GM12872 (cell line): ENCODE measurements at regions not wholly inside any gene's neighbourhood (a gene's known extent, or its start where the extent isn't known, plus 50 kb on each side); places are given as distances from the start of the nearest gene placed in this dataset.

Experiments
- CTCF ChIP-seq: IDR thresholded peaks from 3 replicates; pipeline ENCODE4 v1.5.1; 2011; ENCODE audit warnings: low read depth, mild to moderate bottlenecking, low read length, moderate library complexity; ENCODE audit not compliant: insufficient read depth

DNA sequence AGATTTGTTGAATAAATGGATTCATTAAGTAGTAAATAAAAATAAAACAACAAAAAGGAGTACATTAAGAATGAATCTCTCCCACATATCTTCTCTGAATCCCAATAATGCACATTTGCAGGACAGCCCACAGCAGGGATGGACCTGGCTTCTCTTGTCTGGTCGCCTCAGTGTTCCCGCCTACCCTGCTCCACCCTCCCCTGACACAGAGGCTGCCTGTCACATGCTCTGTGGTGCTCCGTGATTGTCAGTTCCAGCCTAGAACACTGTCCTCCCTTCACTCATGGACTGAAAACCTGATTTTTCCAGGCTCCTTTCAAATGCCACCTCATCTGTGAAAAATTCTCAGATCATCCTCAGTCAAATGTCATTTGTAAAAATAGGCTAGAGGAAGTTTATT lies 94.5 kb upstream of the GPR12 start:
- TF ChIP-seq CTCF: no peak

DNA sequence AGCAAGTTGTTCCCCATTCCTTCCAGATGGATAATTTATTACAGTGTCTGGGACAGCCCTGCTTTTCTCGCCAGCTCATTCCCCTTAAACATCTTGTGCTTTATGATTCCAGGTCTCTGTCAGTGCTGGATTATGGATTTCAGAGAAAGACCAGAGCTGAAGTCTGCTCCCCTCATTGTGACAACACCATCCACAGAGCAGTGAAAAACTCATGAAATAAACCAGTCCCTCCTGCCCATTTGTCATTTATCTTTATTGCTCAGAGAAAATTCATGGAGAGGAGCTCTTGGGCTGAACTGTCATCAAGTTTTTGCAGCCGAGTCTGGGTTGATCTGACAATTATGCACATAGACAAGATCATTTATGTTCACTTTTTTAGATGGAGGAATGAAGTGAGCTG lies 92.7 kb upstream of the GPR12 start:
- TF ChIP-seq CTCF: no peak

- no peak for TF ChIP-seq CTCF
Measured at GRCh38 chr13:26847281-26847680, 86.7 kb upstream of the GPR12 start.

DNA sequence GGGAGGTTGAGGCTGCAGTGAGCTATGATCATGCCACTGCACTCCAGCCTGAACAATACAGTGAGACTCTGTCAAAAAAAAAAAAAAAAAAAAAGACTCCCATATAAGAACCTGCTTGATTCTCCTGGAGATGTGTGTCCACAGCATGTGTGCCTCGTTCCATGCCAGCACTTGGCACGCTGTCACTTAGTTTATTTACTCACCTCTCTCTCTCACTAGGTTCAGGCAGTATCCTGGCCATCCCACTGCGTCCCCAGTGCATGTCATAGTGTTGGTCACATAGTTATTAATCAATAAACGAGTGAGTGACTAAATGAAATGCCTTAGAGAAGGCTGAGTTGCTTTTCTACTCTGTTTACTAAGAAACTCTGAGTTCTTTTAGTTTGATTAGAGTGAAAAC lies 79.1 kb upstream of the GPR12 start:
- TF ChIP-seq CTCF: no peak

GRCh38 chr13:26838821-26839220 lies 78.2 kb upstream of the GPR12 start:
- no peak for TF ChIP-seq CTCF

DNA sequence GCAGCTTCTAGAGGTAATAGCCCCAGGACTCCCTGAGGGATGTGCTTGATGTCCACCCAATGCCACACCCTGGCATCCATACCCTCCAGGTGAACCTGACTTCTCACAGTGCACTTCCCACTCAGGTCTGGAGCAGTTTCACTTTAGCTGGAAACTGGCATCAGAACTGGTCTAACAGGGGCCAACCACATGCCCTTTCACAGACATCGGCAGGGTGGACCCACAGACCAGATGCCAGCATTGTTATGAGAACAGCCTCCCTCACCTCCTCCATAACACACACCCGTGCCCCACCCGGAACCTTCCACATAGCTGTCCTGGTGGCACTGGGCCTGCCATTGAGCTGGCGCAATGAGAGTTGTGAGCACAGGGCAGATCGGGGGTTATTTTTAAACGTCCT lies 77.4 kb upstream of the GPR12 start:
- TF ChIP-seq CTCF: no peak

GRCh38 chr13:26837102-26837501 lies 76.5 kb upstream of the GPR12 start:
- TF ChIP-seq CTCF: no peak

GRCh38 chr13:26836626-26837025 lies 76.0 kb upstream of the GPR12 start:
- TF ChIP-seq CTCF: no peak
